ENCODE measurements at regions not wholly inside any gene's neighbourhood (a gene's known extent, or its start where the extent isn't known, plus 50 kb on each side); places are given as distances from the start of the nearest gene placed in this dataset.

DNA sequence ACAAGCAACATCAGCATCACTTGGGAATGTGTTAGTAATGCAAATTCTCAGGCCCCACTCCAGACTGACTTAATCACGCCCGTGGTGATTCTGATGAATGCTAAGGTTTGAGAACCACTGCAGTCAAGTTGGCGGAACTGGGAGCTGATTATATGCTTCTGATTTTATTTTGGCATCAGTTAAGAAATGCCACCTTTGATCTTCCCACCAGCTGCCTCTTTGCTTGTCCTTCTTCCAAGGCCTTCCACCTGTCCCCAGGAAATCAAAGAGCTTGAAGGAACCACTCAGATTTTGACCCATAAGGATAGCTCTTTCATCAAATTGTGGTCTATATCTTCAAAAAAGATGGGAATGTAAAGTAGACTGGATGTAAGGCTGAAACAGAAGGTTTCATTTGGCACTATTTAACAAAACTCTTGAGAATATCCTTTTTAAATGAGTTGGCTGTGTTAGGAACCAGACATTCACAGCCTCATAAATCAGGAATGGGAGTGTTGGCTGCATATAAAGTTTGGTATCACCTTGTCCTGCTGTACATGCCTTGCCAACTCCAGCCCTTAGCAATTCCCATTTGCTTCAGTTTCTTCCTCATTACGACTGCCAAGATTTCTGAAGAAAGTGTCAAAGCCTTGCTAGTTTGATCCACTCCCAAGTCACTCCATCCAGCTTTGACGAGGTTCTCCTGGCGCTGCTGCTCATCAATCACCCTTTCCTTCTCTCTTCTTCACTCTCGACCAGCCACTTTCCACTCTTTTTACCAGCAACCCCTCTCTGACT lies 125.8 kb upstream of the NPHP3 start:
- Histone ChIP-seq H3K36me3 (ENCODE audit: control insufficient read depth, insufficient read depth, low read length) (no peaks in the 10 kb centered on the region), H4K20me1 (replicated peaks; ENCODE audit: control insufficient read depth, insufficient read depth, low read length) (no peaks in the 10 kb centered on the region), H3K27me3 (ENCODE audit: control insufficient read depth in 2 of 2, insufficient read depth in 2 of 2, low read length in 2 of 2) (no peaks in the 10 kb centered on the region), H3K79me2 (ENCODE audit: control insufficient read depth, insufficient read depth, low read length) (no peaks in the 10 kb centered on the region), H3K27ac (ENCODE audit: extremely low read depth, low read depth, low read length) (no peak overlapping the region), H3K9me3 (replicated peaks; ENCODE audit: control insufficient read depth, insufficient read depth, low read depth, low read length) (no peaks in the 10 kb centered on the region), H3K9me1 (ENCODE audit: control insufficient read depth, insufficient read depth, low read length) (no peaks in the 10 kb centered on the region), H3K4me3 (no peak overlapping the region), H3K4me1 (replicated peaks in 1 of 2; ENCODE audit: control insufficient read depth in 2 of 2, insufficient read depth in 2 of 2, low read length in 2 of 2) (no peaks in the 10 kb centered on the region), H3K9ac (ENCODE audit: insufficient read depth in 1 of 2, low read depth in 2 of 2, low read length in 2 of 2) (no peak overlapping the region), H3K4me2 (ENCODE audit: insufficient read depth, low read length) (no peak overlapping the region), H2AFZ (ENCODE audit: low read depth, low read length) (no peak overlapping the region)
- in situ Hi-C loops (cut with MboI): no loop called here
- FAIRE-seq (no peak), ATAC-seq (no peak), DNase-seq (ENCODE audit: extremely low read depth in 1 of 4, low spot score in 3 of 4) (no peak)
- intact Hi-C loops (cut with micrococcal nuclease): no loop called here
- ChIA-PET POLR2A (no interaction called here), CTCF (ENCODE audit: low intra/inter-chr PET ratio) (no interaction called here)
- TF ChIP-seq MCM7 (IDR thresholded peaks at IDR 0.05): no peak
- TF ChIP-seq, protein P1, sequence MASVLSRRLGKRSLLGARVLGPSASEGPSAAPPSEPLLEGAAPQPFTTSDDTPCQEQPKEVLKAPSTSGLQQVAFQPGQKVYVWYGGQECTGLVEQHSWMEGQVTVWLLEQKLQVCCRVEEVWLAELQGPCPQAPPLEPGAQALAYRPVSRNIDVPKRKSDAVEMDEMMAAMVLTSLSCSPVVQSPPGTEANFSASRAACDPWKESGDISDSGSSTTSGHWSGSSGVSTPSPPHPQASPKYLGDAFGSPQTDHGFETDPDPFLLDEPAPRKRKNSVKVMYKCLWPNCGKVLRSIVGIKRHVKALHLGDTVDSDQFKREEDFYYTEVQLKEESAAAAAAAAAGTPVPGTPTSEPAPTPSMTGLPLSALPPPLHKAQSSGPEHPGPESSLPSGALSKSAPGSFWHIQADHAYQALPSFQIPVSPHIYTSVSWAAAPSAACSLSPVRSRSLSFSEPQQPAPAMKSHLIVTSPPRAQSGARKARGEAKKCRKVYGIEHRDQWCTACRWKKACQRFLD (CRISPR knock-in tag; IDR thresholded peaks at IDR 0.05): no peak
- TF ChIP-seq ESRRB (CRISPR knock-in tag; IDR thresholded peaks at IDR 0.05; ENCODE audit: borderline replicate concordance): no peak
- TF ChIP-seq ZNF449 (CRISPR knock-in tag; IDR thresholded peaks at IDR 0.05): no peak
- TF ChIP-seq ZNF551 (CRISPR knock-in tag; IDR thresholded peaks at IDR 0.05): no peak
- no peak for TF ChIP-seq MECOM (CRISPR knock-in tag; IDR thresholded peaks at IDR 0.05)
- TF ChIP-seq ZNF41 (CRISPR knock-in tag; conservative IDR thresholded peaks at IDR 0.05): no peak
- no peak for TF ChIP-seq GTF2A2 (tag; IDR thresholded peaks at IDR 0.05)
- TF ChIP-seq ZFP36 (IDR thresholded peaks at IDR 0.05; ENCODE audit: low read depth, low read length, partially characterized antibody): no peak
- TF ChIP-seq POLR2H (tag; IDR thresholded peaks at IDR 0.05; ENCODE audit: low read depth): no peak
- TF ChIP-seq, protein P2, sequence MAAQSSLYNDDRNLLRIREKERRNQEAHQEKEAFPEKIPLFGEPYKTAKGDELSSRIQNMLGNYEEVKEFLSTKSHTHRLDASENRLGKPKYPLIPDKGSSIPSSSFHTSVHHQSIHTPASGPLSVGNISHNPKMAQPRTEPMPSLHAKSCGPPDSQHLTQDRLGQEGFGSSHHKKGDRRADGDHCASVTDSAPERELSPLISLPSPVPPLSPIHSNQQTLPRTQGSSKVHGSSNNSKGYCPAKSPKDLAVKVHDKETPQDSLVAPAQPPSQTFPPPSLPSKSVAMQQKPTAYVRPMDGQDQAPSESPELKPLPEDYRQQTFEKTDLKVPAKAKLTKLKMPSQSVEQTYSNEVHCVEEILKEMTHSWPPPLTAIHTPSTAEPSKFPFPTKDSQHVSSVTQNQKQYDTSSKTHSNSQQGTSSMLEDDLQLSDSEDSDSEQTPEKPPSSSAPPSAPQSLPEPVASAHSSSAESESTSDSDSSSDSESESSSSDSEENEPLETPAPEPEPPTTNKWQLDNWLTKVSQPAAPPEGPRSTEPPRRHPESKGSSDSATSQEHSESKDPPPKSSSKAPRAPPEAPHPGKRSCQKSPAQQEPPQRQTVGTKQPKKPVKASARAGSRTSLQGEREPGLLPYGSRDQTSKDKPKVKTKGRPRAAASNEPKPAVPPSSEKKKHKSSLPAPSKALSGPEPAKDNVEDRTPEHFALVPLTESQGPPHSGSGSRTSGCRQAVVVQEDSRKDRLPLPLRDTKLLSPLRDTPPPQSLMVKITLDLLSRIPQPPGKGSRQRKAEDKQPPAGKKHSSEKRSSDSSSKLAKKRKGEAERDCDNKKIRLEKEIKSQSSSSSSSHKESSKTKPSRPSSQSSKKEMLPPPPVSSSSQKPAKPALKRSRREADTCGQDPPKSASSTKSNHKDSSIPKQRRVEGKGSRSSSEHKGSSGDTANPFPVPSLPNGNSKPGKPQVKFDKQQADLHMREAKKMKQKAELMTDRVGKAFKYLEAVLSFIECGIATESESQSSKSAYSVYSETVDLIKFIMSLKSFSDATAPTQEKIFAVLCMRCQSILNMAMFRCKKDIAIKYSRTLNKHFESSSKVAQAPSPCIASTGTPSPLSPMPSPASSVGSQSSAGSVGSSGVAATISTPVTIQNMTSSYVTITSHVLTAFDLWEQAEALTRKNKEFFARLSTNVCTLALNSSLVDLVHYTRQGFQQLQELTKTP (IDR thresholded peaks at IDR 0.05; ENCODE audit: low read depth in 1 of 2, partially characterized antibody in 2 of 2): no peak
- no peak for TF ChIP-seq ZNF124 (CRISPR knock-in tag; IDR thresholded peaks at IDR 0.05)
- no peak for TF ChIP-seq CTBP1 (IDR thresholded peaks at IDR 0.05; ENCODE audit: borderline replicate concordance)
- TF ChIP-seq ZNF239 (CRISPR knock-in tag; IDR thresholded peaks at IDR 0.05): no peak
- BruUV-seq (replicated peaks): no TSS peak
- 22% methylated on average over 7 of the region's 7 CpGs for WGBS (ENCODE audit: insufficient coverage, low coverage, missing lambda C conversion rate)
